GM12891 (cell line): ENCODE measurements at regions not wholly inside any gene's neighbourhood (a gene's known extent, or its start where the extent isn't known, plus 50 kb on each side); places are given as distances from the start of the nearest gene placed in this dataset.

Experiments
- POLR2A ChIP-seq: IDR thresholded peaks from 2 replicates; pipeline ENCODE4 v1.6.1; 2011; ENCODE audit warnings: low read depth, low read length, control low read depth
- POLR2AphosphoS5 ChIP-seq: IDR thresholded peaks from 2 replicates; pipeline ENCODE4 v1.6.1; 2011; ENCODE audit warnings: low read depth, low read length, control low read depth
- POU2F2 ChIP-seq: IDR thresholded peaks from 2 replicates; pipeline ENCODE4 v1.6.1; 2011; ENCODE audit warnings: low read depth, mild to moderate bottlenecking, control low read depth, low read length, moderate library complexity
- SPI1 ChIP-seq: IDR thresholded peaks from 2 replicates; pipeline ENCODE4 v1.6.1; 2011; ENCODE audit warnings: low read depth, low read length, control low read depth
- TAF1 ChIP-seq: IDR thresholded peaks from 2 replicates; pipeline ENCODE4 v1.6.1; 2011; ENCODE audit warnings: low read depth, low read length, control low read depth

GRCh38 chr3:102329561-102329960 is 105.3 kb upstream of the ZPLD1 start:
- TF ChIP-seq POLR2A (no peak), TAF1 (no peak), POLR2AphosphoS5 (no peak), SPI1 (no peak), POU2F2 (no peak)
